ENCODE measurements at regions not wholly inside any gene's neighbourhood (a gene's known extent, or its start where the extent isn't known, plus 50 kb on each side); places are given as distances from the start of the nearest gene placed in this dataset.
"Not testable (repeated sequence)": the region's sequence is repeated elsewhere in the genome, so short reads cannot be mapped to it uniquely, and the experiment has no call there.

DNA sequence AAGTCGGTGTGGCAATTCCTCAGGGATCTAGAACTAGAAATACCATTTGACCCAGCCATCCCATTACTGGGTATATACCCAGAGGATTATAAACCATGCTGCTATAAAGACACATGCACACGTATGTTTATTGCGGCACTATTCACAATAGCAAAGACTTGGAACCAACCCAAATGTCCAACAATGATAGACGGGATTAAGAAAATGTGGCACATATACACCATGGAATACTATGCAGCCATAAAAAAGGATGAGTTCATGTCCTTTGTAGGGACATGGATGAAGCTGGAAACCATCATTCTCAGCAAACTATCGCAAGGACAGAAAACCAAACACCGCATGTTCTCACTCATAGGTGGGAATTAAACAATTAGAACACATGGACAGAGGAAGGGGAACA is 80.6 kb upstream of the ST3GAL5 start:
- DNase-seq: not testable (repeated sequence)

- DNase-seq: not testable (repeated sequence)
Observed at GRCh38 chr2:85965770-85966169, 77.0 kb upstream of the ST3GAL5 start.

DNA sequence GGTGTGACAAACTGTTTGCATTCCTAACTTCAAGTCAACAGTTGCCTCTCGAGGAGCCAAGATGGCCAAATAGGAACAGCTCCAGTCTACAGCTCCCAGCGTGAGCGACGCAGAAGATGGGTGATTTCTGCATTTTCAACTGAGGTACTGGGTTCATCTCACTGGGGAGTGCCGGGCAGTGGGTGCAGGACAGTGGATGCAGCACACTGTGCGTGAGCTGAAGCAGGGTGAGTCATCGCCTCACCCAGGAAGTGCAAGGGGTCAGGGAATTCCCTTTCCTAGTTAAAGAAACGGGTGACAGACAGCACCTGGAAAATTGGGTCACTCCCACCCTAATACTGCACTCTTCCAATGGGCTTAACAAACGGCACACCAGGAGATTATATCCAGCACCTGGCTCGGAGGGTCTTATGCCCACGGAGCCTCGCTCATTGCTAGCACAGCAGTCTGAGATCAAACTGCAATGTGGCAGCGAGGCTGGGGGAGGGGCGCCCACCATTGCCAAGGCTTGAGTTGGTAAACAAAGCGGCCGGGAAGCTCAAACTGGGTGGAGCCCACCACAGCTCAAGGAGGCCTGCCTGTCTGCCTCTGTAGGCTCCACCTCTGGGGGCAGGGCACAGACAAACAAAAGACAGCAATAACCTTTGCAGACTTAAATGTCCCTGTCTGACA is 75.1 kb upstream of the ST3GAL5 start:
- DNase-seq: peak; percentile 49

GRCh38 chr2:85963068-85963467 is 74.3 kb upstream of the ST3GAL5 start:
- DNase-seq: no peak

DNA sequence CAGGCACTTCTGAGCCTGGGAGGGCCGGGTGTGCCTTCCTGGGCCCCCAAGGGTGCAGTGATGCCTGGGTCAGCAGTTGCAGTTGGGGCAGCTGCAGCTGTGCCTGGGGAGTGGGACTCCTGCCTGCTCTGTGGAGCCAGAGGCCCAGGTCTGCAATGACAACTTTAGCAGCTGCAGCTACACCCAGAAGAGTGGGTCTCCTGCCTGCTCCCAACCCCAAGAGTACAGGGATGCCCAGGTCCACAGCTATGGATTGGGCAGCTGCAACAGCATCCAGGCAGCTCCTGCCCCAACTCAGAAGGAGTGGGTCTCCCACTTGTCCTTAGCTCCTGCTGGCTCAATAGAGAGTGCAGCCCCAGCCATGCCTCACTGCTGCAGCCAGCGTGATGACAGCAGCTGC is 73.0 kb upstream of the ST3GAL5 start:
- DNase-seq: no peak

DNA sequence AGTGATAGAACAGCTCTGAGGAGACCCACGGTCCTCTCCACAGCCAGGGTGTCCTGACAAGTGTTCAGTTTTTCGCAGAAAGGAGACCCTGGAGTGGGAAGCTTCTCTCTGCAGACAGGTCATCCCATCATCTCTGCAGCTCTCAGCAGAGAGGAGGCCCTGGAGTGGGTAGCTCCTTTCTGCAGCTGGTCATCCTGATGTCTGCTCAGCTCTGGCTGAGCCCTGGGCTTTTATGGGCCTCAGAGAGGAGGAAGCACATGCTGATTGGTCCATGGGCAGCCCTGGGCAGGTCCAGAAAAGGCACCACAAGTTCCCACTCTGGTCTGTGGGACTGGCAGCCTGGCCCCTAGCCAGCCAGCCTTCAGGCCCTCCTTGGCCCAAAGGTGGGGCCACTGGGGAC is 72.3 kb upstream of the ST3GAL5 start:
- no peak for DNase-seq

DNA sequence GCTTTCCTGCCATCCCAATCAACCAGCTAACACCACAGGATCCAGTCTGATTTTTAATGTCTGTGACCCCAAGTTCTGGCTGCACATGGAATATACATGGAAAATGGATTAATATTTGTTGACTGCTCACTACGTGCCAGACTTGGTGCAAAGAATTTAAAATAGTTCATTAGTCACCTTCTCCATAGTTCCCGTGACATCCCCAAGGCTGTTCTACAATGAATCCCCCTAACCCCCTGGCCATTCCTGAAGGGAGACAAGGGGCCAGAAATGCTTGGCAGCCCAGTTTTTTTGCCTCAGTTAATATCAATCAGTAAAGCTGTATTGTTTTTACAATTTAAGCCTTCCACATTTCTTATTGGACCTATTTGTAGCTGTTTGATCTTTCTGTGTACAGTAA is 71.0 kb upstream of the ST3GAL5 start:
- no peak for DNase-seq

DNA sequence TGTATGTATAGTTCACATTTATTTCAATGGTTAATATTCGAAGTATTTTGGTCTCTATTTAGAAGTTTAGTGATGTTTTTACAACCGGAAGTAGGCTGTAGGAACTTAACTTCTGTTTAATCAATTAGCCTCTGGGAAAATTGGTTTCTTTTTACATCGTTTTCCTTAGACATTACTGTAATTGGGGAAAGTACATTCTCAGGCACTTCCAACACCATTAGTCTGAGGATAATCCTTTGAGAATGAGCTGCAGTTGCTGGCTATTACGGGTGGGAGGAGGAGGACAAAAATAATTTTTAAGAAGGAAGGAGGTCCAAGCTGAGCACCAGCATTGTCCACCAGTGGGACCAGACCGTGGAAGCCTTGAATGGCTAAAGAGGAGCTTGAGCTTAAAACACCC is 70.4 kb upstream of the ST3GAL5 start:
- DNase-seq: no peak

DNA sequence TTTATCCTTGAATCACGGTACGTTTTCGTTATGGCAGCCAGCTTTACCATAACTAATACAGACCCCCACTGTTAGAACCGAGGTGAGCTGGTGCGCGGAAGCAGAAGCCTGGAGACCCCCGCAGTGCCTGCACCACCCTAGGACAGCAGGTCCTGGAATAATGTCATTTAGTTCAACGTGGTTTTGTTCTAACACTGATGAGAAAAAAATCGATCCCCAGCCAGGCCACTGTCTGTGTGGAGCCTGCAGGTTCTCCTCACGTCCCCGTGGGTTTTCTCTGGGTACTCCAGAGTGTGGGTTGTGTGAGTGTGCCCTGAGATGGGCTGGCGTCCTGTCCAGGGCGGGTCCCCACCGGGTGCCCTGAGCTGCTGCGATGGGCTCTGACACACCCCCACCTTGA is 69.9 kb upstream of the ST3GAL5 start:
- DNase-seq: no peak

DNA sequence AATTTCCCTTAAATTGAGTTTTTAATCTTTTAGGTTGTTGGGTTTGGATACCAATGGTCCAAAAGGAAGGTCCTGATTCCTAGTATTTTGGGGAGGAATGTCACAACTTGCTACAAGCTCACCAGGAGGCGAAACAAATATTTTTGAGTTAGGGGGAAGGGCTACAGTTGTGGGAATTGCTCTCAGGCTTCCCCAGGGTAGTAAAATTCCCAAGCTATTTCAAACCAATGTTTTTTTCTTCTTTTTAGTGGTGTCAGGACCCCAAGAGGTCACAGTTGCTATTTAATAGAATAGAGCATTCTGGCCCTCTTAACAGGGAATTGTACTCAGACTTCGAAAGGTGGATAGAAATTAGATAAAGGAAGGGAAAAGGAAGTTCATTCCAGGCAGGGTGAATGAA is 68.5 kb upstream of the ST3GAL5 start:
- DNase-seq: no peak

- no peak for DNase-seq
Observed at GRCh38 chr2:85956646-85957039, 67.9 kb upstream of the ST3GAL5 start.

DNA sequence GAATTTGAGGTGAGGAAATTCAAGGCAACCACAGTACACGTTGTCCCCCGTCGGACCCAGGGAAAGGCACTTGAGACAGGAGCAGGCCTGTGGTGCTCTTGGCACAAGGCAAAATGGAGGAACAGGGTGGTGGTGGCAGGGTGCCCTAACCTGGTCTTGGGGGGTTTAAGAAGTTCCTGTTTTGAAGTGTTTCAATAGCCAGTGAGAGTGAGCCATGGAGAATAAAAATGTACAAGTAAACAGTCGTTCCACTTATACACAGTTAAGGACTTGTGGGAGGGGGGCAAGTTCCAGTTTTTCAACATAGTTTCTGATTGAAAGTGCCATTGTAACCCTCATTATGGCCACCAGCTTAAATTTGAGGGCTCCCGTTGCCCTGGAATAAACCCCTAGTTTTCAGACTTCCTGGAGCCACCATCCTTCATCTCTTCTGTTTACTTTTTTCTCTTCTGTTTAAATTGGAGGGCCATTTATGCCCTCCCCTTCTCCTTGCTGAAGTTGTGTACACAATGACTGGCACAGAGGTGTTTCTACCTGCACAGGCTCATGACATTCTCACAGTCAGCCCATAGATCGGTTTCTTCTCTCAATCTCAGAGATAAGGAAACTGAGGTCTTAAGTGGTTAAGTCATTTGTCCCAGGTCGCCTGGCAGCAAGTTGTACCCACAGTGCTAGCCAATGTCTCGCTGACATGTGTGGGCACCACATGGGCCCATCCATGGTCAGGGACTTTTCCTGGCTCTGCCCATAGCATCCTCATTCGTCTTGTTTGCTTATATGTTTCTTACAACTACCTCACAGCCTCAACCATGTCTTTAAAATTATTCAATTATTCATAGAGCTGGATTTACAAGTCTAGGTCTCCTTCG is 66.0 kb upstream of the ST3GAL5 start:
- no peak for DNase-seq

GRCh38 chr2:85954192-85954589 is 65.4 kb upstream of the ST3GAL5 start:
- DNase-seq: no peak

- DNase-seq: no peak
Observed at GRCh38 chr2:85953476-85953875, 64.7 kb upstream of the ST3GAL5 start.

GRCh38 chr2:85952196-85952734 is 63.5 kb upstream of the ST3GAL5 start:
- DNase-seq: no peak

DNA sequence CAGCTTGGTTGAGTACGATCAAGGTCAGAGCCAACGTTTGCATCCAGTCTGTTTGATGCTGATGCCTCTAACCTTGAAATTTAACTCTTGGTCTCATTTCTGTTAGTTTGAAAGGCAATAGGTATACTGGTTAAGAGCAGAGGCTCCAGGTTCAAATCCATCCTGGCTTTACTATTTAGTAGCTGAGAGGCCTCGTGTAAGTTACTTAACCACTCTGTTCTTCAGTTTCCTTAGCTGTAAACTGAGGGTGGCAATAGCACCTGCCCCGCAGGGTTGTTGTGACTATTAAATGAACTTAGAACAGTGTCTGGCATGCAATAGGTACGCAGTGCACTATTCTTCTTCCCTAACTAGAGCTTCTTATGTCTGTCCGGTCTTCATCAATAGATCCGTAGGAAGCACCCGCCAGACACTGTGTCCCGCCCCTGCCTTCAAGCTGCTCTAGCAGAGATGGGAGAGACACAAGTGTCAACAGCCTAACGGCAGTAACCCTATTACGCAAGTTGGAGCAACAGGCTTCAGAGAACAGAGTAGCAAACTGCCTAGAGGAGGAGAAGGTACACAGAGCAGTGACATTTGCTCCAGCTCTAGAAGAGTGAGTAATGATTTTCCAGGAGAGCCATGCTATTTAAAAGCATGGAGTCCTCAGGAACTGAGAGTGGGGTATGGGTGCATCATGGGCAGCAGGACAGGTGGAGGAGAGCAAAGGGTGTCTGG is 62.7 kb upstream of the ST3GAL5 start:
- no peak for DNase-seq

DNA sequence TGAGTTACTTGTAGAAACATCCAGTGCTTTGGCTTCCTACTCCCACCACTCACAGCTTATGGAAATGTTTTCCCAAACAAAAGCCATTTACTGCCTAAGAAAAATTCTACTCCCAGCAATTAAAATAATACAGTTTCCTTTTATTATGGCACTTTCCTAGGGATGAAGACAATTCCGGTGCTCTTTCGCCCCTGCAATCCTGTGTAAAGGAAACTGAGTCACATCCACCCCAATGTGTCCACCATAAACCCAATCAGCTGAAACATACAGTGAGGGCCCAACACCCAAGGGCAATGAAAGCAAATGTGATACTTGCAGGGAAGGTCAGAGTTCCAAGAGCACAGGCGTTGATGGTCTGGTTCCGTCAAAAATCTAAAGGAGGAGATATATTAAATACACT is 62.0 kb upstream of the ST3GAL5 start:
- DNase-seq: no peak

- DNase-seq: no peak
Observed at GRCh38 chr2:85949280-85949679, 60.5 kb upstream of the ST3GAL5 start.

DNA sequence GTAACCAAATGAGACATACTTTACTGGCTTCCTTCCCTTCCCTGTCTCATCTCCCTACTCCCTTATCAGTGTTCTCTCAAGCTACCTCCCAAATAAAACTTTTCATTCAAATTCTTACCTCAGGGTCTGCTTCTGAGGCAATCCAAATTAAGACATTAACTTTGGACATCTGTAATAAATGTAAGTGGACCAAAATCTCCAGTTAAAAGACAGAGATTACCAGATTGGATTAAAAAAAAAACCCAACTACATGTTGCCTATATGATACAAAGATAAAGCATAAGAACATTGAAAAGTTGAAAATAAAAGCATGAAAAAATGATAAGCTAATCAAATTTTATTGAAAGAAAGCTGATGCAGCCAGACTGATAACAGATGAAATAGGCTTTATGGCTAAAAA is 58.8 kb upstream of the ST3GAL5 start:
- DNase-seq: no peak

DNA sequence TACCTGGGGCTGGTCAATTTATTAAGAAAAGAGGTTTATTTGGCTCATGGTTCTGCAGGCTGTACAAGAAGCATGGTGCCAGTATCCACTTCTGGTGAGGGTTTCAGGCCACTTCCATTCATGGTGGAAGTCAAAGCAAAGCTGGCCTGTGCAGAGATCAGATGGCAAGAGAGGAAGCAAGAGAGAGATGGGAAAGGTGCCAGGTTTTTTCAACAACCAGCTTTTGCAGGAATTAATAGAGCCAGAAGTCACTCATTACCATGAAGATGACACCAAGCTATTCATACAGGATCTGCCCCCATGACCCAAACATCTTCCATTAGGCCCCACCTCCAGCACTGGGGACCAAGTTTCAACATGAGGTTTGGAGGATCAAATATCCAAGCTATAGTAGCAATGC is 56.8 kb upstream of the ST3GAL5 start:
- no peak for DNase-seq

- no peak for DNase-seq
Observed at GRCh38 chr2:85945172-85945571, 56.4 kb upstream of the ST3GAL5 start.

DNA sequence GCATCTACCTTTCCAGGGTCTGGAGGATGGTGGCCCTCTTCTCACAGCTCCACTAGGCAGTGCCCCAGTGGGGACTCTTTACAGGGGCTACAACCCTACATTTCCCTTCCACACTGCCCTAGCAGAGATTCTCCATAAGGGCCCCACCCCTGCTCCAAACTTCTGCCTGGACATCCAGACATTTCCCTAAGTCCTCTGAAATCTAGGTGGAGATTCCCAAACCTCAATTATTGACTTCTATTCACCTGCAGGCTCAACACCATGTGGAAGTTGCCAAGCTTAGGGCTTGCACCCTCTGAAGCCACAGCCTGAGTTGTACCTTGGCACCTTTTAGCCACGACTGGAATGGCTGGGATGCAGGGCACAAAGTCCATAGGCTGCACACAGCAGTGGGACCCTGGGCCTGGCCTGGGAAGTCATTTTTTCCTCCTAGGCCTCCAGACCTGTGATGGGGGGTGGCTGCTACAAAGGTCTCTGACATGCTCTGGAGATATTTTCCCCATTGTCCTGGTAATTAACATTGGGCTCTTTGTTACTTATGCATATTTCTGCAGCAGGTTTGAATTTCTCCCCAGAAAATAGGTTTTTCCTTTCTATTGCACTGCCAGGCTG is 53.7 kb upstream of the ST3GAL5 start:
- DNase-seq: no peak

- not testable (repeated sequence) for DNase-seq
Observed at GRCh38 chr2:85941490-85941889, 52.7 kb upstream of the ST3GAL5 start.

All from CD4-positive, alpha-beta T cell treated with Interleukin-15 for 1 hour (primary cell).